CD4-positive, alpha-beta memory T cell (primary cell): ENCODE measurements at regions not wholly inside any gene's neighbourhood (a gene's known extent, or its start where the extent isn't known, plus 50 kb on each side); places are given as distances from the start of the nearest gene placed in this dataset.
"Not testable (repeated sequence)": the region's sequence is repeated elsewhere in the genome, so short reads cannot be mapped to it uniquely, and the experiment has no call there.

Experiments
- CTCF ChIA-PET: fragments of 350-600 bp; sonication (Branson Sonifier 250); formaldehyde crosslinking; loops from one replicate; lab custom pipeline; 2021; ENCODE audit warnings: inconsistent platforms; ENCODE audit not compliant: partially characterized antibody; lab: Charles Lee
- POLR2A ChIA-PET: fragments of 350-600 bp; sonication (Branson Sonifier 250); formaldehyde crosslinking; loops from one replicate; lab custom pipeline; 2021; ENCODE audit not compliant: partially characterized antibody; lab: Charles Lee
- DNase-seq, 5 donors: peaks; one replicate each; pipeline versions ENCODE4 v3.0.0 to v3.0.0-alpha.2; 2020 to 2022; ENCODE audit warnings: mixed read lengths in 1 of 5
- H3K27ac ChIP-seq: one replicate; pipeline ENCODE4 v1.7.0; 2013; ENCODE audit warnings: low read depth, low read length
- H3K27me3 ChIP-seq: 2 replicates; pipeline ENCODE4 v1.7.0; 2013; ENCODE audit warnings: mild to moderate bottlenecking, low read length, moderate library complexity; ENCODE audit not compliant: insufficient read depth
- H3K36me3 ChIP-seq: 2 replicates; pipeline ENCODE4 v1.7.0; 2013; ENCODE audit warnings: mild to moderate bottlenecking, low read length, moderate library complexity; ENCODE audit not compliant: insufficient read depth
- H3K4me1 ChIP-seq: 2 replicates; pipeline ENCODE4 v1.7.0; 2013; ENCODE audit warnings: mild to moderate bottlenecking, low read length, moderate library complexity; ENCODE audit not compliant: insufficient read depth
- H3K4me3 ChIP-seq, 2 donors: one replicate each; pipeline ENCODE4 v1.7.0; 2013; ENCODE audit warnings: low read length in 2 of 2, mild to moderate bottlenecking in 1 of 2
- H3K9me3 ChIP-seq, 2 donors: one replicate each; pipeline ENCODE4 v1.7.0; 2013; ENCODE audit warnings: low read length in 2 of 2, control low read depth in 1 of 2; ENCODE audit not compliant: control insufficient read depth in 1 of 2
- H3K27ac Mint-ChIP-seq, 7 donors: one replicate each; pipeline ENCODE4 v1.8.0; 2020 to 2021; ENCODE audit warnings: mixed read lengths in 7 of 7, mild to moderate bottlenecking in 6 of 7, inconsistent platforms in 3 of 7, moderate library complexity in 3 of 7
- H3K27me3 Mint-ChIP-seq, 2 donors: one replicate each; pipeline ENCODE4 v1.8.0; 2020 to 2021; ENCODE audit warnings: mixed read lengths in 2 of 2
- H3K36me3 Mint-ChIP-seq, 2 donors: one replicate each; pipeline ENCODE4 v1.8.0; 2020 to 2021; ENCODE audit warnings: mixed read lengths in 2 of 2, inconsistent platforms in 1 of 2, mild to moderate bottlenecking in 1 of 2
- H3K4me1 Mint-ChIP-seq, 4 donors: one replicate each; pipeline ENCODE4 v1.8.0; 2020 to 2021; ENCODE audit warnings: mixed read lengths in 4 of 4, mild to moderate bottlenecking in 1 of 4
- H3K4me3 Mint-ChIP-seq, 8 donors: one replicate each; pipeline ENCODE4 v1.8.0; 2020 to 2021; ENCODE audit warnings: mixed read lengths in 8 of 8, mild to moderate bottlenecking in 7 of 8, moderate library complexity in 6 of 8, inconsistent platforms in 3 of 8
- H3K9me3 Mint-ChIP-seq, 8 donors: one replicate each; pipeline ENCODE4 v1.8.0; 2020 to 2021; ENCODE audit warnings: mixed read lengths in 8 of 8, mild to moderate bottlenecking in 5 of 8, inconsistent platforms in 3 of 8, moderate library complexity in 1 of 8
- intact Hi-C: fragments of 100-400 bp; cut with micrococcal nuclease; formaldehyde crosslinking; loops from one replicate; pipeline ENCODE4 v1.15.1; 2023

DNA sequence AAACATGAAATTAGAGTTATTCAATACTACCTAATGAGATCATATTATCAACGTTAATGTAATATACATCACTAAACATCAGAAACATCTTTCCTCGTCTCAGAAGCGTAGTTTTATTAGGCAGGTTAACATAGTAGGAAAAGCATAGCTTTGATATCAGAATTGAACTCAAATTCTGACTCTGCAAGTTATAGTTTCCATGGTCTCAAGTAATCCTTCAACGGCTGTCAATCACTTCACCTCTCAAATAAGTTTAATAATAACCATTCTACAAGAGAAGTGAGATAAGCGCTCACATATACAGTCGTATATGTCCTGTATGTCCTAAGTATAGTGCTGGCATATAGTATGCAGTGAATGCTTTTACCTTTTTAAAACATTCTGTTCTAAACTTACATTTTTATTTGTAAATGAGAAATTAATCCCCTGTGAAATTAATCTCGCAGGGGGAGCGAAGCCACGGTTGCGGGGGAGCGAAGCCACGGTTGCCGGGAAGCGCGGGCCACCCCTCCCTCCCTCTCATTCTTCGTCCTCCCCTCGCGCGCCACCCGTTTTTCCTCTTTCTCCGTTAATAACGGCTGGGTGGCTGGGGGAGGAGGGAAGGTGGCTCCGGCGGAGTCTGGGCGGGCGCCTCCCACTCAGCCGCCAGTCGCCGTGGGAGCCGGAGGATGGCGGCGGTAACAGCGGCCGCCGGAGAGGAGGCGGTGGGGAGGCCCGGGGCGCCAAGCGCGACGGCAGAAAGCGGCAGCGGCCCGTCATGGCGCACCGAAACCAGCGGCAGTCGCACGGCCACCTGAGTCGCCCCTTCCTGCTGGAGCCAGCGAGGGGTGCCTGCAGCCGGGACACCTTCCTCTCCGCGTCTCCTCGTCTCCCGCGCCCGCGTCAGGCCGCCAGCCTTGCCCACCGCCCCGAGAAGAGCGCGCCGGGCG lies 163.8 kb downstream of the KBTBD2 start:
- H3K4me1 ChIP-seq, H3K4me1 Mint-ChIP-seq, H3K36me3 Mint-ChIP-seq, H3K27ac ChIP-seq, POLR2A ChIA-PET, H3K9me3 Mint-ChIP-seq, intact Hi-C loops, H3K27me3 ChIP-seq, CTCF ChIA-PET, H3K9me3 ChIP-seq, H3K36me3 ChIP-seq: not testable (repeated sequence)
- H3K4me3 ChIP-seq = peak overlapping the region in 1 of 2 donors; percentile 35
- H3K27ac Mint-ChIP-seq = peak overlapping the region in 2 of 7 donors; percentile 51 to 78
- peaks cover 7 to 17% of the 10 kb centered on the region in 2 donors for H3K27me3 Mint-ChIP-seq
- DNase-seq = peak; percentile 18 to 65 (median 29)
- H3K4me3 Mint-ChIP-seq = peak overlapping the region; percentile 80 to 92 (median 85)

DNA sequence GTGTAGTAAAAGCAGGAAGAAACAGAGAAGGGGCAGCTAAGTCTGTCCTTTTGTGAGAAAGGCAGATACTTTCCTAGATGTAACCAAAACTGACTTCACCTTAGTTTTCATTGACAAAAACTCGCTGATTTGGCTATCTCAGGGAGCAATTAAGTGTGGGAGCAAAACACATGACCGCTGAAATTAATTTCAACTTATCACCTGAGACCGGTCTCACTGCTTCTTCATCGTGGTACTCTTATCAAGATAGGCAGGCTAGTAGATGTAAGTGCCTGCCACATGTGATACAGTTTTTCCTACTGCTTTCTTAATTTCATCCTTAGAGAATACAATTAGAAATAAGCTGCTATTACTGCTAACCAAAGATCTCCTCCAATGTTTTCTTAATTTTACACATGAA lies 168.7 kb downstream of the KBTBD2 start:
- H3K4me3 Mint-ChIP-seq, H3K4me1 Mint-ChIP-seq, DNase-seq, CTCF ChIA-PET, H3K36me3 Mint-ChIP-seq, H3K9me3 Mint-ChIP-seq, H3K27me3 ChIP-seq, H3K27ac Mint-ChIP-seq, intact Hi-C loops, H3K27ac ChIP-seq, H3K36me3 ChIP-seq, H3K4me1 ChIP-seq, H3K4me3 ChIP-seq, POLR2A ChIA-PET, H3K9me3 ChIP-seq: not testable (repeated sequence)
- H3K27me3 Mint-ChIP-seq = peaks cover 7 to 10% of the 10 kb centered on the region in 2 donors

DNA sequence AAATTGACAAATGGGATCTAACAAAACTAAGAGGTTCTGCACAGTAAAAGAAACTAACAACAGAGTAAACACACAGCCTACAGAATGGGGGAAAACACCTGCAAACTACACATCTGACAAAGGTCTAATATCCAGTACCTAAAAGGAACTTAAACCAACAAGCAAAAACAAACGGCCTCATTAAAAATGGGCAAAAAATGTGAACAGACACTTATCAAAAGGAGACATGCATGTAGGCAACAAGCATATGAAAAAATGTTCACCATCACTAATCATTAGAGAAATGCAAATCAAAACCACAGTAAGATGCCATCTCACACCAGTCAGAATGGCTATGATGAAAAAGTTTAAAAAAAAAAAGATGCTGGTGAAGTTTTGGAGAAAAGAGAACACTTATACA lies 197.4 kb downstream of the KBTBD2 start:
- H3K36me3 Mint-ChIP-seq = no peaks in the 10 kb centered on the region
- H3K4me1 ChIP-seq = no peaks in the 10 kb centered on the region
- H3K27me3 ChIP-seq = no peaks in the 10 kb centered on the region
- DNase-seq = no peak
- H3K27ac ChIP-seq = no peak overlapping the region
- no peaks in the 10 kb centered on the region for H3K9me3 ChIP-seq
- peaks cover 1 to 11% (median 7%) of the 10 kb centered on the region in 4 donors for H3K4me1 Mint-ChIP-seq
- H3K27me3 Mint-ChIP-seq = peaks cover 0 to 7% of the 10 kb centered on the region in 2 donors
- H3K9me3 Mint-ChIP-seq = peaks cover 0 to 5% (median 0%) of the 10 kb centered on the region in 8 donors
- H3K4me3 Mint-ChIP-seq = no peak overlapping the region
- H3K27ac Mint-ChIP-seq = no peak overlapping the region
- H3K4me3 ChIP-seq = no peak overlapping the region
- ChIA-PET POLR2A (no interaction called here), CTCF (no interaction called here)
- intact Hi-C loops = loop anchor here (5.0 to 10.0 kb wide), 2 partner anchors 251 to 413 kb away; partner anchors contain the start of gene RP9
- no peaks in the 10 kb centered on the region for H3K36me3 ChIP-seq

DNA sequence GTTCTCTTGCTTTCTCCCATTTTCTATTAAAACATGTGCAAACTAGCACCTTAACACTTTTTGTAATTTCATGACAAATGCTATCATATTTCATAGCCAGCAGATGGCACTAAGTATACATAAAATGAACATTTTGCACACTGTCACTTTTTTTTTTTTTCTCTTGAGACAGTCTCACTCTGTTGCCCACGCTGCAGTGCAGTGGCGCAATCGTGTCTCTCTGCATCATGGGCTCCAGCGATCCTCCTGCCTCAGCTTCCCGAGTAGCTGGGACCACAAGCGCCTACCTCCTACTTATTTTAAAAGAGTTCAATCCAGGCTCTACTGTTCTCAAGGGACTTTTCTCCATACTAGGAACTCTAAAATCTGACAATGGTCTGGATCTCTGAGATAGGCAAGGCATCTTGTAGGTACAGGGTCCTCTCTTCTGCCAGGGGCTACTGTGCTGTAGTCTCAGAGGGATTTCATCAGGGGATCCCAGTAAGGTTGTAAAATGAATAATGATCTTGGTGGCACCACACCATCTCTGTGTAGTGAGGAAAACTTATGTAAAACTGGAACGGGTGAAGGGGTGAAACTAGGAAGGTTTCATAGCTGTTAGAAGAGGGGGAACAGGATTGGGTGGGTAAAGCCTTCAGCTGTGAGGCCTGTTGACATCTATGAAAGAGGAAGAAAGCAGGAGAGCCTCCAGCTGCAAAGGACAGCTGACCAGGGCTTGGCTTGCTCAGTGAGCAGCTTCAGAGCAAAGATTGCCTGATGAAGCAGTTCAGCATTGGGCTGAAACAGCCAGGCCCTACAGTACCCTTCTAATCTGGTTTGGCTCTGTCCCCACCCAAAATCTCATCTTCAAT lies 196.9 kb downstream of the AVL9 start:
- H3K4me1 ChIP-seq, H3K9me3 Mint-ChIP-seq, H3K27me3 ChIP-seq, H3K9me3 ChIP-seq, H3K27ac ChIP-seq, H3K36me3 ChIP-seq, H3K36me3 Mint-ChIP-seq, POLR2A ChIA-PET, H3K4me3 ChIP-seq: not testable (repeated sequence)
- DNase-seq = peak in 4 of 5 donors; percentile 21 to 51 (median 28)
- peaks cover 0 to 11% of the 10 kb centered on the region in 2 donors for H3K27me3 Mint-ChIP-seq
- peak overlapping the region in 1 of 7 donors; percentile 38 for H3K27ac Mint-ChIP-seq
- CTCF ChIA-PET = interaction anchor here (1.3 kb wide), 1 partner anchor 415 kb away, joined by 4 read pairs; no protein-coding TSS in a partner anchor
- H3K4me3 Mint-ChIP-seq = peak overlapping the region in 7 of 8 donors; percentile 17 to 61 (median 53)
- H3K4me1 Mint-ChIP-seq = peaks cover 4 to 23% (median 12%) of the 10 kb centered on the region in 4 donors
- intact Hi-C loops = loop anchor here (5.0 to 10.0 kb wide), 2 partner anchors 253 to 415 kb away; partner anchors contain the start of gene RP9

DNA sequence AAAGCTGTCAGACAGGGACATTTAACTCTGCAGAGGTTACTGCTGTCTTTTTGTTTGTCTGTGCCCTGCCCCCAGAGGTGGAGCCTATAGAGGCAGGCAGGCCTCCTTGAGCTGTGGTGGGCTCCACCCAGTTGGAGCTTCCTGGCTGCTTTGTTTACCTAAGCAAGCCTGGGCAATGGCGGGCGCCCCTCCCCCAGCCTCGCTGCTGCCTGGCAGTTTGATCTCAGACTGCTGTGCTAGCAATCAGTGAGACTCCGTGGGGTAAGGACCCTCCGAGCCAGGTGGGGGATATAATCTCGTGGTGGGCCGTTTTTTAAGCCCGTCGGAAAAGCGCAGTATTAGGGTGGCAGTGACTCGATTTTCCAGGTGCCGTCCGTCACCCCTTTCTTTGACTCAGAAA lies 192.8 kb downstream of the AVL9 start:
- H3K27me3 ChIP-seq, H3K27ac Mint-ChIP-seq, H3K4me3 ChIP-seq, H3K9me3 Mint-ChIP-seq, H3K4me3 Mint-ChIP-seq, CTCF ChIA-PET, H3K36me3 Mint-ChIP-seq, DNase-seq, H3K27ac ChIP-seq, H3K9me3 ChIP-seq, H3K36me3 ChIP-seq, POLR2A ChIA-PET, intact Hi-C loops, H3K4me1 ChIP-seq: not testable (repeated sequence)
- Mint-ChIP-seq H3K27me3 (peaks cover 0 to 11% of the 10 kb centered on the region in 2 donors), H3K4me1 (peaks cover 4 to 23% (median 12%) of the 10 kb centered on the region in 4 donors)

DNA sequence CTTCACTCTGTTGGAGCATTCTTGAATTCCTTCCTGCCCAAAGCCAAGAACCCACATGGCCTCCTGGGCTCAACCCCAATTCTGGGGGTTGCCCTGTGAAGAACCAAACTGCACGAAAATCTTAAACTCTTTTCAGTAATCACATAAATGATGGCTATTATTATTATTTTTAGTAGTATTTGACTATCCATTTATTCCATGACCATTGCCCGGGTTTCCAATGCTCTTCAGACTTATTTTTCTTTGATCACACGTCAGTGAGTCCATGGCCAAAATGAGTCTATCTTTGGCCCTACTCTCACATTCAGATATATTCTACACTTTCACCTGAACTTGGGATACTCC lies 185.9 kb downstream of the AVL9 start:
- no peaks in the 10 kb centered on the region for H3K36me3 ChIP-seq
- H3K9me3 ChIP-seq = no peaks in the 10 kb centered on the region
- no peaks in the 10 kb centered on the region for H3K4me1 ChIP-seq
- no peak overlapping the region for H3K4me3 ChIP-seq
- CTCF ChIA-PET = no interaction called here
- H3K36me3 Mint-ChIP-seq = no peaks in the 10 kb centered on the region
- H3K4me1 Mint-ChIP-seq = no peaks in the 10 kb centered on the region
- no peaks in the 10 kb centered on the region for H3K27me3 ChIP-seq
- no peak overlapping the region for H3K4me3 Mint-ChIP-seq
- H3K27ac ChIP-seq = no peak overlapping the region
- no peak for DNase-seq
- intact Hi-C loops = no loop called here
- H3K27me3 Mint-ChIP-seq = peaks cover 3% of the 10 kb centered on the region in 2 donors
- POLR2A ChIA-PET = no interaction called here
- H3K9me3 Mint-ChIP-seq = peaks cover 0 to 4% (median 0%) of the 10 kb centered on the region in 8 donors
- H3K27ac Mint-ChIP-seq = no peak overlapping the region
